ENCODE measurements at regions not wholly inside any gene's neighbourhood (a gene's known extent, or its start where the extent isn't known, plus 50 kb on each side); places are given as distances from the start of the nearest gene placed in this dataset.

- ChIA-PET CTCF (interaction anchor here (0.6 kb wide), 1 partner anchor 288 kb away, joined by 3 read pairs; the partner anchor contains the start of gene SEMA3C), POLR2A (no interaction called here)
- Histone ChIP-seq H3K4me3 (ENCODE audit: low read depth, low read length) (no peak overlapping the region), H3K4me1 (no peaks in the 10 kb centered on the region), H3K36me3 (ENCODE audit: control insufficient read depth, insufficient read depth, low read length) (no peaks in the 10 kb centered on the region), H3K9me3 (no peaks in the 10 kb centered on the region), H3K27me3 (replicated peaks; ENCODE audit: control insufficient read depth, insufficient read depth, low read length) (no peaks in the 10 kb centered on the region)
- H3K36me3 Mint-ChIP-seq (ENCODE audit: insufficient read depth, unreplicated experiment): no peaks in the 10 kb centered on the region
- H3K27me3 Mint-ChIP-seq (ENCODE audit: insufficient read depth, unreplicated experiment): no peaks in the 10 kb centered on the region
- TF ChIP-seq CTCF (IDR thresholded peaks at IDR 0.05; ENCODE audit: insufficient read depth in 1 of 2, low read depth in 1 of 2, low read length in 1 of 2, severe bottlenecking in 1 of 2, unreplicated experiment in 1 of 2): no peak
- intact Hi-C loops (cut with micrococcal nuclease; ENCODE audit: unreplicated experiment): no loop called here
- no peak for DNase-seq
- H3K4me1 Mint-ChIP-seq (ENCODE audit: low read depth, unreplicated experiment): no peaks in the 10 kb centered on the region
- BruUV-seq (replicated peaks): no TSS peak
- H3K27ac Mint-ChIP-seq (ENCODE audit: unreplicated experiment): no peak overlapping the region
- H3K9me3 Mint-ChIP-seq (ENCODE audit: unreplicated experiment): peaks cover 10% of the 10 kb centered on the region
- H3K4me3 Mint-ChIP-seq (ENCODE audit: unreplicated experiment): no peak overlapping the region
Observed at GRCh38 chr7:81206217-81206616, 287.4 kb upstream of the SEMA3C start.

GRCh38 chr7:81201188-81201587, 282.3 kb upstream of the SEMA3C start:
- no peak for DNase-seq
- ChIA-PET POLR2A (no interaction called here), CTCF (no interaction called here)
- H3K36me3 Mint-ChIP-seq (ENCODE audit: insufficient read depth, unreplicated experiment): no peaks in the 10 kb centered on the region
- peaks cover 10% of the 10 kb centered on the region for H3K9me3 Mint-ChIP-seq (ENCODE audit: unreplicated experiment)
- no peaks in the 10 kb centered on the region for H3K27me3 Mint-ChIP-seq (ENCODE audit: insufficient read depth, unreplicated experiment)
- intact Hi-C loops (cut with micrococcal nuclease; ENCODE audit: unreplicated experiment): no loop called here
- Histone ChIP-seq H3K4me1 (no peaks in the 10 kb centered on the region), H3K27me3 (replicated peaks; ENCODE audit: control insufficient read depth, insufficient read depth, low read length) (no peaks in the 10 kb centered on the region), H3K36me3 (ENCODE audit: control insufficient read depth, insufficient read depth, low read length) (no peaks in the 10 kb centered on the region), H3K4me3 (ENCODE audit: low read depth, low read length) (no peak overlapping the region), H3K9me3 (no peaks in the 10 kb centered on the region)
- no peak for TF ChIP-seq CTCF (IDR thresholded peaks at IDR 0.05; ENCODE audit: insufficient read depth in 1 of 2, low read depth in 1 of 2, low read length in 1 of 2, severe bottlenecking in 1 of 2, unreplicated experiment in 1 of 2)
- no peak overlapping the region for H3K4me3 Mint-ChIP-seq (ENCODE audit: unreplicated experiment)
- H3K27ac Mint-ChIP-seq (ENCODE audit: unreplicated experiment): no peak overlapping the region
- H3K4me1 Mint-ChIP-seq (ENCODE audit: low read depth, unreplicated experiment): no peaks in the 10 kb centered on the region
- BruUV-seq (replicated peaks): no TSS peak

DNA sequence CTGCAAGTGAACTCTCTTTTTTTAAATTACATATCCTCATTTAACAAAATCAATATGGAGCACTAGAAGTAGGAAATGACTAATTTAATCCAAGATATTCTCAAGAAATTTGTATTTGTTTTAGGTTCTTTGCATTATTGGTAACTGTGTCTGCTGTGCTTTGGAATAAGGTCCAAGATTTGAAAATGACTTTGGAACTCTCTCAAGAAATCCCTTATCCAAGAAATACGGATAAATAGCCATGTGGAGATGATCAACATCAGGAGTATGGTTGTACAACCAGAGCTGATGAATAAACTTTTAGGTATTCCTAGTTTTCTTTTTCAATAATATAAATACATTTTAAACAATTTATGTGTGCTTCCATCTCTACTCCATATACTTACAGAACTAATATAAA, 279.9 kb upstream of the SEMA3C start:
- intact Hi-C loops (cut with micrococcal nuclease; ENCODE audit: unreplicated experiment): no loop called here
- ChIA-PET POLR2A (no interaction called here), CTCF (no interaction called here)
- Histone ChIP-seq H3K9me3 (no peaks in the 10 kb centered on the region), H3K27me3 (replicated peaks; ENCODE audit: control insufficient read depth, insufficient read depth, low read length) (no peaks in the 10 kb centered on the region), H3K4me3 (ENCODE audit: low read depth, low read length) (no peak overlapping the region), H3K36me3 (ENCODE audit: control insufficient read depth, insufficient read depth, low read length) (no peaks in the 10 kb centered on the region), H3K4me1 (no peaks in the 10 kb centered on the region)
- H3K4me3 Mint-ChIP-seq (ENCODE audit: unreplicated experiment): no peak overlapping the region
- H3K4me1 Mint-ChIP-seq (ENCODE audit: low read depth, unreplicated experiment): peaks cover 5% of the 10 kb centered on the region
- H3K9me3 Mint-ChIP-seq (ENCODE audit: unreplicated experiment): no peaks in the 10 kb centered on the region
- DNase-seq: no peak
- no peaks in the 10 kb centered on the region for H3K36me3 Mint-ChIP-seq (ENCODE audit: insufficient read depth, unreplicated experiment)
- no peaks in the 10 kb centered on the region for H3K27me3 Mint-ChIP-seq (ENCODE audit: insufficient read depth, unreplicated experiment)
- TF ChIP-seq CTCF (IDR thresholded peaks at IDR 0.05; ENCODE audit: insufficient read depth in 1 of 2, low read depth in 1 of 2, low read length in 1 of 2, severe bottlenecking in 1 of 2, unreplicated experiment in 1 of 2): no peak
- H3K27ac Mint-ChIP-seq (ENCODE audit: unreplicated experiment): no peak overlapping the region
- BruUV-seq (replicated peaks): no TSS peak
